Liver (tissue), 3 donors: ENCODE measurements at regions not wholly inside any gene's neighbourhood (a gene's known extent, or its start where the extent isn't known, plus 50 kb on each side); places are given as distances from the start of the nearest gene placed in this dataset.

Source experiments
- ATF3 ChIP-seq: IDR thresholded peaks from 2 replicates; pipeline ENCODE4 v1.6.1; 2016; ENCODE audit warnings: antibody characterized with exemption
- CTCF ChIP-seq: fragments of 150-350 bp; IDR thresholded peaks from 2 replicates; pipeline ENCODE4 v1.5.1; 2017; ENCODE audit warnings: improper control_type of control experiment, low read depth, low read length; ENCODE audit not compliant: missing input control
- JUND ChIP-seq, 2 donors: IDR thresholded peaks; 2 replicates each; pipeline ENCODE4 v1.6.1; 2016; ENCODE audit warnings: antibody characterized with exemption in 2 of 2
- RXRA ChIP-seq, 2 donors: IDR thresholded peaks; 2 replicates each; pipeline ENCODE4 v1.6.1; 2017 to 2018; ENCODE audit warnings: antibody characterized with exemption in 2 of 2, mild to moderate bottlenecking in 1 of 2
- ZBTB33 ChIP-seq: IDR thresholded peaks from 2 replicates; pipeline ENCODE4 v1.6.1; 2016; ENCODE audit warnings: antibody characterized with exemption
- donor health status: healthy.
- donor health status: healthy.

GRCh38 chr6:66396145-66396544 lies 689.1 kb upstream of the EYS start:
- TF ChIP-seq CTCF (no peak), ZBTB33 (no peak), ATF3 (no peak), RXRA (IDR thresholded peaks at IDR 0.05) (no peak), JUND (IDR thresholded peaks at IDR 0.05) (no peak)
